Pancreas (tissue), 10 donors: ENCODE measurements at regions not wholly inside any gene's neighbourhood (a gene's known extent, or its start where the extent isn't known, plus 50 kb on each side); places are given as distances from the start of the nearest gene placed in this dataset.

Experiments used
- ATAC-seq, 4 donors: fragments of 200-7000 bp; cut with Tn5 transposase; one replicate each; pipeline versions ENCODE4 v1.8.0 to v1.9.1; 2020; ENCODE audit warnings: mild to moderate bottlenecking in 4 of 4, moderate library complexity in 4 of 4
- DNase-seq, 6 donors: peaks; one replicate each; pipeline ENCODE4 v3.0.0-alpha.2; 2020
- FAIRE-seq: peaks from 2 replicates; lab custom pipeline; 2012; peaks lifted over from hg19 to GRCh38; lab: Jason Lieb, UNC
- H3K27ac ChIP-seq, 4 donors: fragments of 200-600 bp; sonication (generic); 1 replicate in 3 of 4; 2 replicates in 1 of 4; pipeline versions ENCODE4 v1.5.0 to v1.8.0; 2020
- H3K27me3 ChIP-seq, 4 donors: fragments of 200-600 bp; one replicate each; pipeline ENCODE4 v1.8.0; 2021
- H3K36me3 ChIP-seq, 3 donors: fragments of 200-600 bp; sonication (generic) in 1 of 3; one replicate each; pipeline versions ENCODE4 v1.5.0 to v1.8.0; 2020 to 2021
- H3K4me1 ChIP-seq, 3 donors: fragments of 200-600 bp; one replicate each; pipeline ENCODE4 v1.8.0; 2021
- H3K4me3 ChIP-seq, 4 donors: fragments of 200-600 bp; sonication (generic) in 2 of 4; one replicate each; pipeline versions ENCODE4 v1.5.0 to v1.8.0; 2020 to 2021
- H3K9me3 ChIP-seq, 4 donors: fragments of 200-600 bp; one replicate each; pipeline ENCODE4 v1.8.0; 2021
- WGBS, 2 donors: extraction: QIAGEN DNeasy Blood & Tissue Kit; methylation state at CpG; one replicate each; pipeline ENCODE4 v1.1.7; 2013; 5-methylcytosine and 5-hydroxymethylcytosine counted together
- intact Hi-C, 3 donors: fragments of 100-400 bp; cut with DNase I; formaldehyde crosslinking; loops; one replicate each; pipeline versions ENCODE4 v1.11.1 to v1.14.2; 2022
- TF ChIP-seq, protein P1 (sequence below), 4 donors: fragments of 200-600 bp; sonication (generic) in 3 of 4; IDR thresholded peaks; one replicate each; pipeline versions ENCODE4 v1.5.0 to v1.8.0; 2021; ENCODE audit warnings: antibody characterized with exemption in 4 of 4
- donor health status: healthy with polysubstance abuse.
- donor health status: DM: no; HTN: no; CAD: no; lungs with moderate emphysema.
- donor health status: DM: no; HTN: no; CAD: no.
- donor health status: control.
- donor health status: control.
- donor health status: Bipolar disorder and iron deficiency.
- donor health status: DM: yes; HTN: yes; CAD: no.
- donor health status: DM: no; HTN: no; CAD: no.
- donor health status: DM: no; HTN: no; CAD: no.
- donor health status: DM: yes; HTN: yes; CAD: no.

DNA sequence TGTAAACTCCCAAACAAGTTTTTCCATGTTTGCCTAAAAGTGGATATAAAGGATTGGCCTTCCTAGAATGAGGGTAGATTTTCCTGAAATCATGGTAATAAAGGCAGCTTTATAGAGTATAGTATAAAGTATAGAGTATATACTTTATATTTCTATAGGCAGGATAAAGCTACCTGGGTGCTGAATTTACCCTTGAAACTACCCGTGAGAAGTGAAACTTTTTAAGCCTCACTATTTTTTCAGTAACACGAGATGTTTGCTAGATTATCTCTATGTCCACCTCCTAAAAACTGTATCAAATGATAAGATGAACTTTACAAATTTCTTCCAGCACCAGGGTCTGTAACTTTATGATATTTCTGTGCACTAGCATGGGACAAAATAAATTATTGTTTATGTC, 340.0 kb upstream of the GALNTL6 start:
- Histone ChIP-seq H3K9me3 (no peaks in the 10 kb centered on the region), H3K36me3 (no peaks in the 10 kb centered on the region), H3K4me1 (no peaks in the 10 kb centered on the region), H3K27ac (no peak overlapping the region), H3K4me3 (no peak overlapping the region), H3K27me3 (no peaks in the 10 kb centered on the region)
- 34% methylated on average over 2 of the region's 2 CpGs for WGBS, 2 donors
- ATAC-seq, result no peak
- TF ChIP-seq, protein P1, sequence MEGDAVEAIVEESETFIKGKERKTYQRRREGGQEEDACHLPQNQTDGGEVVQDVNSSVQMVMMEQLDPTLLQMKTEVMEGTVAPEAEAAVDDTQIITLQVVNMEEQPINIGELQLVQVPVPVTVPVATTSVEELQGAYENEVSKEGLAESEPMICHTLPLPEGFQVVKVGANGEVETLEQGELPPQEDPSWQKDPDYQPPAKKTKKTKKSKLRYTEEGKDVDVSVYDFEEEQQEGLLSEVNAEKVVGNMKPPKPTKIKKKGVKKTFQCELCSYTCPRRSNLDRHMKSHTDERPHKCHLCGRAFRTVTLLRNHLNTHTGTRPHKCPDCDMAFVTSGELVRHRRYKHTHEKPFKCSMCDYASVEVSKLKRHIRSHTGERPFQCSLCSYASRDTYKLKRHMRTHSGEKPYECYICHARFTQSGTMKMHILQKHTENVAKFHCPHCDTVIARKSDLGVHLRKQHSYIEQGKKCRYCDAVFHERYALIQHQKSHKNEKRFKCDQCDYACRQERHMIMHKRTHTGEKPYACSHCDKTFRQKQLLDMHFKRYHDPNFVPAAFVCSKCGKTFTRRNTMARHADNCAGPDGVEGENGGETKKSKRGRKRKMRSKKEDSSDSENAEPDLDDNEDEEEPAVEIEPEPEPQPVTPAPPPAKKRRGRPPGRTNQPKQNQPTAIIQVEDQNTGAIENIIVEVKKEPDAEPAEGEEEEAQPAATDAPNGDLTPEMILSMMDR (IDR thresholded peaks at IDR 0.05), result no peak
- intact Hi-C loops, result no loop called here
- FAIRE-seq, result no peak
- DNase-seq, result no peak

DNA sequence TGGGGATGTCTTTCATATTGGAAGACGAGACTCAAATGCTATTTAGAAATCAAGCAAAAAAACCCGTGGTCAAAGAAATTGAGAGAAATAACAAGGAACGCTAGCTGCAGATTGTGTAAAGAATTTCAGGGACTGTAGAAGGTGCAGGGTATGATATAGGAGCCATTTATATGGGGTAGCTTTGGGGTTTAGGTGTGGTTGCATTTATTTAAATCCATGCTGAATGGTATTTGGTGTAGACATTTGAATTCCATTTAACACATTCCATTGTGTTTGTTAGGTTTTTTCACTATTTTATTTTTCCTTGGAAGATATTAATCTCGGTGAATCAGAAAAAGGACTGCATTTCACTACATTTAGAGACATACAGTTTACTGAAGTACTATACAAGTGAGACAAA, 341.0 kb upstream of the GALNTL6 start:
- Histone ChIP-seq H3K36me3 (no peaks in the 10 kb centered on the region), H3K9me3 (no peaks in the 10 kb centered on the region), H3K4me3 (no peak overlapping the region), H3K27ac (no peak overlapping the region), H3K27me3 (no peaks in the 10 kb centered on the region), H3K4me1 (no peaks in the 10 kb centered on the region)
- 68 to 83% methylated on average over 4 of the region's 4 CpGs for WGBS, 2 donors
- FAIRE-seq (no peak), DNase-seq (no peak), ATAC-seq (no peak)
- intact Hi-C loops, result no loop called here
- TF ChIP-seq, protein P1 (IDR thresholded peaks at IDR 0.05), result no peak

DNA sequence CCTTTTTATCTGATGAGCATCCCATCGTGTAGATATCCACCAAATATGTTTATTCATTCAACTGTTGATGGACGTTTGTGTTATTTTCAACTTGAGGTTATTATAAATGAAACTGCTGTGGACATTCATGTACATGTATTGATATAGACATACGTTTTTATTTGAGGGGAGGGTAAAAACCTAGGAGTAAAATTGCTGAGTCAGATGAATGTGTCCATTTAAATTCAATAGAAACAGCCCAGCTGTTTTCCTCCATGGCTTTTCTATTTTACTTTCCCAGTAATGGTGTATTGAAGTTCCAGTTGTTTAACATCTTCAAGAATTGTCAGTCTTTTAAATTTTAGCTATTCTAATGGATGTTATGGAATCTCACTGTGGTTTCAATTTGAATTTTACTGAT, 348.7 kb upstream of the GALNTL6 start:
- no peak for DNase-seq

DNA sequence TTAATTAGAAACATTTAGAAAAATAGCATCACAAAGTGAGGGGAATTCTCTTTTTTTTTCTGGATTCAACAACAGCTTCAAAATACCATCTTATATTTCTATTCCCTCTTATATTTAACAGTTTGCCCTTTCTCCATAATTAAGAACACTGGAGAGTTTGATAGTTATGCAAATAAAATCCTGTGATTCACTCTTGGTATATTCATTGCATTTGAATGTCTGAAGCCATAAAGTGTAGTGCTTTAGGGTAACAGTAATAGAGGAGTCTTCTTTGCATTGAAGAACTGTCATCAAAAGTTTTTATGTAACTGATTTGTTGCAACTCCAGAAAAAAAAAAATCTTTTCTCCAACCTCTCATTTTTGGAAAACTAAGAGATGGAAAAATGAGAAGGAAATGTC, 352.0 kb upstream of the GALNTL6 start:
- H3K4me3 ChIP-seq, result no peak overlapping the region
- DNase-seq (no peak), ATAC-seq (no peak), FAIRE-seq (no peak)
- no peaks in the 10 kb centered on the region for H3K9me3 ChIP-seq
- H3K27ac ChIP-seq, result no peak overlapping the region
- no peaks in the 10 kb centered on the region for H3K27me3 ChIP-seq
- intact Hi-C loops, result no loop called here
- no peaks in the 10 kb centered on the region for H3K4me1 ChIP-seq
- no peaks in the 10 kb centered on the region for H3K36me3 ChIP-seq
- TF ChIP-seq, protein P1 (IDR thresholded peaks at IDR 0.05), result no peak

More for the DNA sequence above, 348.7 kb upstream of the GALNTL6 start:
- Histone ChIP-seq H3K27ac (no peak overlapping the region), H3K27me3 (no peaks in the 10 kb centered on the region), H3K36me3 (no peaks in the 10 kb centered on the region), H3K4me1 (no peaks in the 10 kb centered on the region), H3K4me3 (no peak overlapping the region), H3K9me3 (no peaks in the 10 kb centered on the region)
- intact Hi-C loops, result no loop called here
- 39 to 44% methylated on average over 3 of the region's 3 CpGs for WGBS, 2 donors
- TF ChIP-seq, protein P1 (IDR thresholded peaks at IDR 0.05), result no peak
- FAIRE-seq, result no peak
- ATAC-seq, result no peak

DNA sequence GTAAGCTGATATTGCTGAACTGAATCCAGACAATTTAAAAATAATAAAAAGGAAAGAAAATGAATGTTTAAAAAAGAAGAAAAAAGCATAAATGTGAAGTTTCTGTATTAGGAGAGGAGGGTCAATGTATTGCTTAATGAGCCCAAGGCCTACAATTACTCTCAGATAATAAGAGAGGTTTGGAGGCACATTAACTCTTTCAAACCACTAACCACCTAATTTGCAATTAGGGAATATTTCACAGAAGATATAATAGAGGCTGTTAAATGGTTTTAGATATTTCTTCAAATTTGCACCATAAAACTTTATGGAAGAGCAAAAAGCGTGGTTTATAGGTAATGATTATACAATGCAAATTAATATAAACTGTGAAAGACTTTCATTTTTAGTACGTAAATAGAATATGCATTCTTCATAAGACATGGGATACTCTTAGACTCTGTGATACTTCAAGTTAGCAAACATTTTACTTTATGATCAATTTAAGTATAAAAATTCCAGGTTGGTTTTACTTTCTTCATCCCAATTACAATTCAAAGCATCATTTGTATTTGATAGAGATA, 364.2 kb upstream of the GALNTL6 start:
- Histone ChIP-seq H3K27me3 (no peaks in the 10 kb centered on the region), H3K9me3 (no peaks in the 10 kb centered on the region), H3K36me3 (no peaks in the 10 kb centered on the region), H3K4me1 (no peaks in the 10 kb centered on the region), H3K27ac (no peak overlapping the region), H3K4me3 (no peak overlapping the region)
- no peak for DNase-seq
- no peak for ATAC-seq
- intact Hi-C loops, result no loop called here
- no peak for FAIRE-seq
- TF ChIP-seq, protein P1 (IDR thresholded peaks at IDR 0.05), result no peak
- whole genome bisulfite sequencing, 2 donors, result 76 to 91% methylated on average over 2 of the region's 2 CpGs
